ENCODE measurements at regions not wholly inside any gene's neighbourhood (a gene's known extent, or its start where the extent isn't known, plus 50 kb on each side); places are given as distances from the start of the nearest gene placed in this dataset.

GRCh38 chr3:106642161-106642560 is 735.1 kb upstream of the CCDC54 start (continued):
- TF ChIP-seq, protein P1, sequence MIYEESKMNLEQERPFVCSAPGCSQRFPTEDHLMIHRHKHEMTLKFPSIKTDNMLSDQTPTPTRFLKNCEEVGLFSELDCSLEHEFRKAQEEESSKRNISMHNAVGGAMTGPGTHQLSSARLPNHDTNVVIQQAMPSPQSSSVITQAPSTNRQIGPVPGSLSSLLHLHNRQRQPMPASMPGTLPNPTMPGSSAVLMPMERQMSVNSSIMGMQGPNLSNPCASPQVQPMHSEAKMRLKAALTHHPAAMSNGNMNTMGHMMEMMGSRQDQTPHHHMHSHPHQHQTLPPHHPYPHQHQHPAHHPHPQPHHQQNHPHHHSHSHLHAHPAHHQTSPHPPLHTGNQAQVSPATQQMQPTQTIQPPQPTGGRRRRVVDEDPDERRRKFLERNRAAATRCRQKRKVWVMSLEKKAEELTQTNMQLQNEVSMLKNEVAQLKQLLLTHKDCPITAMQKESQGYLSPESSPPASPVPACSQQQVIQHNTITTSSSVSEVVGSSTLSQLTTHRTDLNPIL (CRISPR knock-in tag; IDR thresholded peaks at IDR 0.05; ENCODE audit: low read depth) = no peak
- TF ChIP-seq ESRRG (CRISPR knock-in tag; IDR thresholded peaks at IDR 0.05) (no peak), ZFP30 (CRISPR knock-in tag; IDR thresholded peaks at IDR 0.05) (no peak), ZNF8 (CRISPR knock-in tag; IDR thresholded peaks at IDR 0.05) (no peak), PATZ1 (CRISPR knock-in tag; IDR thresholded peaks at IDR 0.05; ENCODE audit: borderline replicate concordance) (no peak), GLIS3 (CRISPR knock-in tag; IDR thresholded peaks at IDR 0.05) (no peak)

- no peak for ATAC-seq
- no peak for TF ChIP-seq POU6F1 (CRISPR knock-in tag; IDR thresholded peaks at IDR 0.05; ENCODE audit: borderline replicate concordance, low read depth)
- TF ChIP-seq, protein P1 (CRISPR knock-in tag; IDR thresholded peaks at IDR 0.05; ENCODE audit: low read depth) = no peak
- no peak for TF ChIP-seq ZNF565 (CRISPR knock-in tag; conservative IDR thresholded peaks at IDR 0.05; ENCODE audit: low read depth)
- no peak for TF ChIP-seq TSHZ2 (CRISPR knock-in tag; IDR thresholded peaks at IDR 0.05)
- TF ChIP-seq TCF4 (CRISPR knock-in tag; IDR thresholded peaks at IDR 0.05; ENCODE audit: borderline replicate concordance) = no peak
- TF ChIP-seq GLIS3 (CRISPR knock-in tag; IDR thresholded peaks at IDR 0.05) = no peak
- no peak for TF ChIP-seq ZNF8 (CRISPR knock-in tag; IDR thresholded peaks at IDR 0.05)
- no peak for TF ChIP-seq PATZ1 (CRISPR knock-in tag; IDR thresholded peaks at IDR 0.05; ENCODE audit: borderline replicate concordance)
- TF ChIP-seq PPARA (CRISPR knock-in tag; IDR thresholded peaks at IDR 0.05; ENCODE audit: borderline replicate concordance) = no peak
- TF ChIP-seq SNAI2 (CRISPR knock-in tag; IDR thresholded peaks at IDR 0.05) = no peak
- TF ChIP-seq ESRRG (CRISPR knock-in tag; IDR thresholded peaks at IDR 0.05) = no peak
- TF ChIP-seq OSR1 (CRISPR knock-in tag; IDR thresholded peaks at IDR 0.05) = no peak
- no peak for TF ChIP-seq BACH2 (CRISPR knock-in tag; IDR thresholded peaks at IDR 0.05; ENCODE audit: borderline replicate concordance)
- no peak for TF ChIP-seq ZC3H10 (CRISPR knock-in tag; IDR thresholded peaks at IDR 0.05)
- TF ChIP-seq RARB (CRISPR knock-in tag; IDR thresholded peaks at IDR 0.05) = no peak
These were observed 733.5 kb upstream of the CCDC54 start for GRCh38 chr3:106643684-106644161.

- no peak; the same call in 2 of the 3 replicates for ATAC-seq
- TF ChIP-seq ZFP3 (CRISPR knock-in tag; IDR thresholded peaks at IDR 0.05) (no peak), TCF4 (CRISPR knock-in tag; IDR thresholded peaks at IDR 0.05; ENCODE audit: borderline replicate concordance) (no peak), ESRRG (CRISPR knock-in tag; IDR thresholded peaks at IDR 0.05) (no peak), ZNF70 (CRISPR knock-in tag; IDR thresholded peaks at IDR 0.05) (no peak), ISL1 (CRISPR knock-in tag; IDR thresholded peaks at IDR 0.05) (peak; percentile 54; the same call in 1 of the 2 replicates)
These were observed 703.2 kb upstream of the CCDC54 start for GRCh38 chr3:106673926-106674569.

Measured in SK-N-SH treated with all-trans-retinoic acid at 6 μM for 48 hours (cell line).